ENCODE measurements at regions not wholly inside any gene's neighbourhood (a gene's known extent, or its start where the extent isn't known, plus 50 kb on each side); places are given as distances from the start of the nearest gene placed in this dataset.

DNA sequence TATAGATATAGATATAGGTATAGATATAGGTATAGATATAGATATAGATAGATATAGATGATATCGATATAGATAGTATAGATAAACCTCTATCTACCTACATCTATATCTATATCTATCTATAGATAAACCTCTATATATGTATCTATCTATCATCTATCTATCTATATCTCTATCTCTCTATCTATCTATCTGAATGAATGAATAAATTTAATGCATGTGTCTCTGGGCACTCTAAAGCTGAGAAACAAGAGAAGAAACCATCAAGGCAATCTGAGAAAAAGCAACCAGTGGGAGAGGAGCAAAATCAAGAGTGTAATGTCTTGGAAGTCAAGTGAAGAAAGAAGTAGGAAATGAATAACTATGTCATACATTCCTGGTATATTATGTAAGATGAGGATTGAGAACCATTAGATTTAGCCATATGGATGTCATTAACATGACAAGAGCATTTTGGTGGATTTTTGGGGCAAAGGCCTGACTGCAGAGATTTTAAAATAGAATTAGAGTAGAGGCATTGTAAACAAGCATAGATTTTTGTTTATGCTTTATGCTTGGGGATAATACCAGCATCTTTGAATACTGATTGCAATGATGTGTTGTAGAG, 1262.7 kb upstream of the MIR17HG start (continued):
- TF ChIP-seq NCOA6 (IDR thresholded peaks at IDR 0.05), result no peak
- TF ChIP-seq, protein P1, sequence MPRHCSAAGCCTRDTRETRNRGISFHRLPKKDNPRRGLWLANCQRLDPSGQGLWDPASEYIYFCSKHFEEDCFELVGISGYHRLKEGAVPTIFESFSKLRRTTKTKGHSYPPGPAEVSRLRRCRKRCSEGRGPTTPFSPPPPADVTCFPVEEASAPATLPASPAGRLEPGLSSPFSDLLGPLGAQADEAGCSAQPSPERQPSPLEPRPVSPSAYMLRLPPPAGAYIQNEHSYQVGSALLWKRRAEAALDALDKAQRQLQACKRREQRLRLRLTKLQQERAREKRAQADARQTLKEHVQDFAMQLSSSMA (CRISPR knock-in tag; IDR thresholded peaks at IDR 0.05), result no peak
- no peak for TF ChIP-seq TARDBP (IDR thresholded peaks at IDR 0.05)
- TF ChIP-seq, protein P2, sequence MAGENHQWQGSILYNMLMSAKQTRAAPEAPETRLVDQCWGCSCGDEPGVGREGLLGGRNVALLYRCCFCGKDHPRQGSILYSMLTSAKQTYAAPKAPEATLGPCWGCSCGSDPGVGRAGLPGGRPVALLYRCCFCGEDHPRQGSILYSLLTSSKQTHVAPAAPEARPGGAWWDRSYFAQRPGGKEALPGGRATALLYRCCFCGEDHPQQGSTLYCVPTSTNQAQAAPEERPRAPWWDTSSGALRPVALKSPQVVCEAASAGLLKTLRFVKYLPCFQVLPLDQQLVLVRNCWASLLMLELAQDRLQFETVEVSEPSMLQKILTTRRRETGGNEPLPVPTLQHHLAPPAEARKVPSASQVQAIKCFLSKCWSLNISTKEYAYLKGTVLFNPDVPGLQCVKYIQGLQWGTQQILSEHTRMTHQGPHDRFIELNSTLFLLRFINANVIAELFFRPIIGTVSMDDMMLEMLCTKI (IDR thresholded peaks at IDR 0.05; ENCODE audit: partially characterized antibody), result no peak
- TF ChIP-seq, protein P3, sequence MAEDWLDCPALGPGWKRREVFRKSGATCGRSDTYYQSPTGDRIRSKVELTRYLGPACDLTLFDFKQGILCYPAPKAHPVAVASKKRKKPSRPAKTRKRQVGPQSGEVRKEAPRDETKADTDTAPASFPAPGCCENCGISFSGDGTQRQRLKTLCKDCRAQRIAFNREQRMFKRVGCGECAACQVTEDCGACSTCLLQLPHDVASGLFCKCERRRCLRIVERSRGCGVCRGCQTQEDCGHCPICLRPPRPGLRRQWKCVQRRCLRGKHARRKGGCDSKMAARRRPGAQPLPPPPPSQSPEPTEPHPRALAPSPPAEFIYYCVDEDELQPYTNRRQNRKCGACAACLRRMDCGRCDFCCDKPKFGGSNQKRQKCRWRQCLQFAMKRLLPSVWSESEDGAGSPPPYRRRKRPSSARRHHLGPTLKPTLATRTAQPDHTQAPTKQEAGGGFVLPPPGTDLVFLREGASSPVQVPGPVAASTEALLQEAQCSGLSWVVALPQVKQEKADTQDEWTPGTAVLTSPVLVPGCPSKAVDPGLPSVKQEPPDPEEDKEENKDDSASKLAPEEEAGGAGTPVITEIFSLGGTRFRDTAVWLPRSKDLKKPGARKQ (CRISPR knock-in tag; IDR thresholded peaks at IDR 0.05), result no peak

- Histone ChIP-seq H2AFZ (ENCODE audit: low read depth, low read length) (no peak overlapping the region), H3K36me3 (ENCODE audit: control insufficient read depth, insufficient read depth, low read length) (no peaks in the 10 kb centered on the region), H3K9me1 (ENCODE audit: control insufficient read depth, insufficient read depth, low read length) (no peaks in the 10 kb centered on the region), H3K27ac (ENCODE audit: extremely low read depth, low read depth, low read length) (no peak overlapping the region), H3K4me2 (ENCODE audit: insufficient read depth, low read length) (no peak overlapping the region), H3K4me1 (replicated peaks in 1 of 2; ENCODE audit: control insufficient read depth in 2 of 2, insufficient read depth in 2 of 2, low read length in 2 of 2) (no peaks in the 10 kb centered on the region), H3K9me3 (replicated peaks; ENCODE audit: control insufficient read depth, insufficient read depth, low read depth, low read length) (no peaks in the 10 kb centered on the region; the same call in none of the 2 replicates), H3K4me3 (no peak overlapping the region), H3K27me3 (ENCODE audit: control insufficient read depth in 2 of 2, insufficient read depth in 2 of 2, low read length in 2 of 2) (no peaks in the 10 kb centered on the region), H3K9ac (ENCODE audit: insufficient read depth in 1 of 2, low read depth in 2 of 2, low read length in 2 of 2) (no peak overlapping the region), H3K79me2 (ENCODE audit: control insufficient read depth, insufficient read depth, low read length) (no peaks in the 10 kb centered on the region), H4K20me1 (replicated peaks; ENCODE audit: control insufficient read depth, insufficient read depth, low read length) (no peaks in the 10 kb centered on the region)
- intact Hi-C loops (cut with micrococcal nuclease) (no loop called here), in situ Hi-C loops (cut with MboI) (no loop called here)
- POLR2A ChIA-PET, result no interaction called here
- no peak for FAIRE-seq
- ATAC-seq, result no peak
- CTCF ChIA-PET (ENCODE audit: low intra/inter-chr PET ratio), result no interaction called here
- no TSS peak for BruUV-seq (replicated peaks)
- WGBS (ENCODE audit: insufficient coverage, low coverage, missing lambda C conversion rate), result 5% methylated on average over 3 of the region's 3 CpGs
- DNase-seq (ENCODE audit: extremely low read depth in 1 of 4, low spot score in 3 of 4), result no peak
- TF ChIP-seq MAFF (IDR thresholded peaks at IDR 0.05; ENCODE audit: low read length) (peak; percentile 32; the same call in 1 of the 2 replicates), C11orf30 (IDR thresholded peaks at IDR 0.05; ENCODE audit: low read depth) (peak; percentile 60; the same call in 1 of the 2 replicates), MAFG (tag; conservative IDR thresholded peaks at IDR 0.05) (peak; percentile 43; the same call in 1 of the 2 replicates), ZNF408 (CRISPR knock-in tag; IDR thresholded peaks at IDR 0.05; ENCODE audit: low read depth) (no peak), POLR2H (tag; IDR thresholded peaks at IDR 0.05; ENCODE audit: low read depth) (0 out of 2 replicates have a peak, but pooled peaks have one; percentile 50), NCOA6 (IDR thresholded peaks at IDR 0.05) (no peak), ZNF316 (IDR thresholded peaks at IDR 0.05) (peak; percentile 87; the same call in 1 of the 2 replicates)
Measured at GRCh38 chr13:90089051-90089450, 1258.4 kb upstream of the MIR17HG start.

All from K562 (cell line).